IPS-18a (cell line): ENCODE measurements at regions not wholly inside any gene's neighbourhood (a gene's known extent, or its start where the extent isn't known, plus 50 kb on each side); places are given as distances from the start of the nearest gene placed in this dataset.
"Not testable (repeated sequence)": the region's sequence is repeated elsewhere in the genome, so short reads cannot be mapped to it uniquely, and the experiment has no call there.

Experiments
- H3K27ac ChIP-seq: one replicate; pipeline ENCODE4 v1.5.1; 2013; ENCODE audit warnings: low read length
- H3K27me3 ChIP-seq: one replicate; pipeline ENCODE4 v1.6.1; 2013; ENCODE audit warnings: mild to moderate bottlenecking, low read length; ENCODE audit not compliant: control insufficient read depth, insufficient read depth
- H3K36me3 ChIP-seq: one replicate; pipeline ENCODE4 v1.6.1; 2013; ENCODE audit warnings: low read depth, low read length; ENCODE audit not compliant: control insufficient read depth
- H3K4me1 ChIP-seq: one replicate; pipeline ENCODE4 v1.6.1; 2013; ENCODE audit warnings: low read depth, low read length; ENCODE audit not compliant: control insufficient read depth
- H3K4me3 ChIP-seq: one replicate; pipeline ENCODE4 v1.5.1; 2013; ENCODE audit warnings: low read length
- H3K9ac ChIP-seq: one replicate; pipeline ENCODE4 v1.6.1; 2013; ENCODE audit warnings: mild to moderate bottlenecking, low read length, moderate library complexity
- H3K9me3 ChIP-seq: one replicate; pipeline ENCODE4 v1.6.1; 2013; ENCODE audit warnings: low read depth, low read length; ENCODE audit not compliant: control insufficient read depth

DNA sequence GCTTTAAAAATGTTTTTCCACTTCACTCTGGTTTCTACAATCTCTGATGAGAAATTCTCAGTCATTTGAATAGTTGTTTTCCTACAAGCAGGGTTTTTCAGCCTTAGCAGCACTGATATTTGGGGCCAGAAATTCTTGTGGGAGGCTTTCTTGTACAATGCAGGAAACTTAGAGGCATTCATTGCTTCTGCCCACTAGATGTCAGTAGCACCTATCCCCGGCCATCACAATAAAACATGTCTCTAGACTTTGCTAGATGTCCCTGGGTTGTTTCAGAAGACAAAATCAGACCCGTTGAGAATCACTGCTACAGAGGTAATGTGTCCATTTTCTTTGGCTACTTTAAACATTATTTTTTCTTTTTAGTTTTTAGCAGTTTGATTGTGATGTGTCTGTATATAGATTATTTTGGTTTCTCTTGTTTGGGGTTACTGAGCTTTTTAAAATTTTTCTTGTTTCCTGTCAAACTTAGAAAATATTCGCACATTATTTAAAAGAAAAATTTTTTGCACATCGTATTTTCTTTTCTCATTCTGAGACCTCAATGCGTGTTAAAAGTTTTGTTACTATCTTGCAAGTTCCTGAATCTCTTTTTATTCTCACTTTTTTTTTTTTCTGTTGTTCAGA, 60.8 kb upstream of the CCDC179 start:
- no peak overlapping the region for H3K9ac ChIP-seq
- H3K9me3 ChIP-seq = no peaks in the 10 kb centered on the region
- peaks cover 7% of the 10 kb centered on the region for H3K4me1 ChIP-seq

GRCh38 chr11:22922672-22923071, 62.4 kb upstream of the CCDC179 start:
- Histone ChIP-seq H3K4me3 (no peak overlapping the region), H3K27me3 (no peaks in the 10 kb centered on the region), H3K4me1 (peaks cover 10% of the 10 kb centered on the region), H3K9me3 (no peaks in the 10 kb centered on the region), H3K9ac (no peak overlapping the region), H3K27ac (no peak overlapping the region), H3K36me3 (no peaks in the 10 kb centered on the region)

More for the DNA sequence above, 60.8 kb upstream of the CCDC179 start:
- H3K36me3 ChIP-seq = no peaks in the 10 kb centered on the region
- no peak overlapping the region for H3K27ac ChIP-seq
- no peak overlapping the region for H3K4me3 ChIP-seq
- no peaks in the 10 kb centered on the region for H3K27me3 ChIP-seq

DNA sequence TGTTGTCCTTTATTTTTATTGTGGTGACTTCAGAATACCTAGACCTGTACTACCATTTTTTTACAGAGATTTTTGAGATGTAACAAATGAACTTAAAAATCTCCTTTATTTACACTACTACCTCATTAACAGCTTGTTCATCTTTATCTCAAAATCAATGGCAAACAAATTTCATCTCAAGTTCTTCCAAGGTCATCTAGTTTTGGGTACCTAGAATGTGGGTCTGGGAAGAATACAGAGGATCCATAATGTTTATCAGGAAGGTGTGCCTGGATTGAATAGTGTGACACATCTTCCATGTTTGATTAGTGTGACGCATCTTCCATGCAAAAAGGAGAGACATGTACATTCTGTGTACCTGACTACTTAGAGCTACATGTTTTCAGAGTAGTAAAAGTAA, 63.3 kb upstream of the CCDC179 start:
- H3K36me3 ChIP-seq = no peaks in the 10 kb centered on the region
- no peaks in the 10 kb centered on the region for H3K9me3 ChIP-seq
- H3K9ac ChIP-seq = no peak overlapping the region
- H3K4me3 ChIP-seq = no peak overlapping the region
- no peak overlapping the region for H3K27ac ChIP-seq
- H3K4me1 ChIP-seq = peaks cover 11% of the 10 kb centered on the region
- no peaks in the 10 kb centered on the region for H3K27me3 ChIP-seq

DNA sequence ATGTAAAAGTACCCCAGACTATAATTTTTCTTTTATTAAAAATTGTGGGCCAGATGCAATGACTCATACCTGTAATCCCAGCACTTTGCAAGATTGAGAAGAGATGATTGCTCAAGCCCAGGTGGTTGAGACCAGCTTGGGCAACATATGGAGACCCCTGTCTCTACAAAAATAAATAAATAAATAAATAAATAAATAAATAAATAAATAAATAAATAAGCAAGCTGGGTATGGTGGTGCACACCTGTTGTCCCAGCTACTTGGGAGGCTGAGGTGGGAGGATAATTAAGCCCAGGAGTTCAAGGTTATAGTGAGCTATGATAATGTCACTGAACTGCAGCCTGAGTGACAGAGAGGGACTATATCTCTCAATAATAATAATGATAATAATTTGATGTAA, 66.1 kb upstream of the CCDC179 start:
- no peaks in the 10 kb centered on the region for H3K9me3 ChIP-seq
- H3K4me1 ChIP-seq = peaks cover 11% of the 10 kb centered on the region
- no peak overlapping the region for H3K9ac ChIP-seq
- H3K36me3 ChIP-seq = no peaks in the 10 kb centered on the region
- H3K27me3 ChIP-seq = no peaks in the 10 kb centered on the region
- H3K27ac ChIP-seq = no peak overlapping the region
- H3K4me3 ChIP-seq = no peak overlapping the region

DNA sequence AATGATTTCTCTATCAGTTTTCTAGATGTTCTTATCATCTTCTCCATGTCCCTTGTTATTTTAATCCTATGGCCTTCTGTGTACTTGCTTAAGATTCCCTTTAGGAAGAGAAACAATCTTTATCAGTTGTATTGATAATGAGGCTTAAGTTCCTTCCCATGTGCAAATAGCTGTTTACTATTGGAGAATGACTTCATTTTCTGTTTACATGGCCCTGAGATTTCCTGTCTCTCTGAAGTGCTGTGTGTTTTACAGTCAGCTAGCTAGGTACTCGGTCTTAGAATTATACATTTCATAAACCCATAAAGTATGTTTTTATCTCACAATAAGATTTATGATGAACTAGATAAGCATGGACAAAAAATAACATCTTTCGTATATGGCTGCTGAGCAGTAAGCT, 67.5 kb upstream of the CCDC179 start:
- Histone ChIP-seq H3K27me3 (no peaks in the 10 kb centered on the region), H3K4me3 (no peak overlapping the region), H3K4me1 (peaks cover 5% of the 10 kb centered on the region), H3K36me3 (no peaks in the 10 kb centered on the region), H3K9ac (no peak overlapping the region), H3K27ac (no peak overlapping the region), H3K9me3 (no peaks in the 10 kb centered on the region)

GRCh38 chr11:22928207-22928917, 68.1 kb upstream of the CCDC179 start:
- Histone ChIP-seq H3K36me3 (no peaks in the 10 kb centered on the region), H3K27ac (no peak overlapping the region), H3K9ac (no peak overlapping the region)

GRCh38 chr11:22930816-22931594, 70.7 kb upstream of the CCDC179 start:
- Histone ChIP-seq H3K4me3 (no peak overlapping the region), H3K9me3 (no peaks in the 10 kb centered on the region), H3K27me3 (no peaks in the 10 kb centered on the region), H3K9ac (no peak overlapping the region), H3K4me1 (peaks cover 5% of the 10 kb centered on the region), H3K27ac (no peak overlapping the region), H3K36me3 (no peaks in the 10 kb centered on the region)

More at GRCh38 chr11:22928207-22928917, 68.1 kb upstream of the CCDC179 start:
- no peaks in the 10 kb centered on the region for H3K9me3 ChIP-seq
- H3K4me1 ChIP-seq = peaks cover 5% of the 10 kb centered on the region
- no peaks in the 10 kb centered on the region for H3K27me3 ChIP-seq
- H3K4me3 ChIP-seq = no peak overlapping the region

DNA sequence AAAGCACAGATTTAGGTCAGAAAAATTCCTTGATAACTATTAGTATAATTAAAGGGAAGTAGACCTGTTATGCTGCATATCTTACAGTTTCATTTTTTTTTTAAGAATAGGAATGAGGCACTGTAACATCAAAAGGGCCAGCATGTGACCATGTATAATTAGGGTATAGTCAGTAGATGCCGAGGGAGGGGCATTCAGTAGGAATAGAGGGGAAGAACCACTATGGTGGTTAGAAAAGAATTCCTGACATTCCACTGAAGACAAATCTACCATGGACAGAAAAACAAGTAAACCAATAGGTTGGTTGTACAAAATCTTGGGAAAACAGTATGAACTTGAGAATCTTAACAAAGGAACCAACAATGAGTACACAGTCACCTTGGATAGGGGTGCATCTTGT, 78.4 kb upstream of the CCDC179 start:
- H3K4me3 ChIP-seq = no peak overlapping the region
- no peak overlapping the region for H3K9ac ChIP-seq
- H3K36me3 ChIP-seq = no peaks in the 10 kb centered on the region
- no peaks in the 10 kb centered on the region for H3K4me1 ChIP-seq
- no peak overlapping the region for H3K27ac ChIP-seq
- no peaks in the 10 kb centered on the region for H3K27me3 ChIP-seq
- H3K9me3 ChIP-seq = no peaks in the 10 kb centered on the region

DNA sequence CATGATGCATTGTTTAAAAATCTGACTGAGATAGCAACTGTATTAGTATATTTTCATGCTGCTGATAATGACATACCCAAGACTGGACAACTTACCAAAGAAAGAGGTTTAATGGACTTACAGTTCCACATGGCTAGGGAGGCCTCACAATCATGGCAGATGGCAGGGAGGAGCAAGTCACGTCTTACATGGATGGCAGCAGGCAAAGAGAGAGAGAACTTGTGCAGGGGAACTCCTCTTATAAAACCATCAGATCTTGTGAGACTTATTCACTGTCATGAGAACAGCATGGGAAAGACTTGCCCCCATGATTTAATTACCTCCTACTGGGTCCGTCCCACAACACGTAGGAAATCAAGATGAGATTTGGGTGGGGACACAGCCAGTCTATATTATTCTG, 81.3 kb upstream of the CCDC179 start:
- H3K4me3 ChIP-seq, H3K27ac ChIP-seq, H3K4me1 ChIP-seq, H3K27me3 ChIP-seq, H3K9ac ChIP-seq, H3K36me3 ChIP-seq, H3K9me3 ChIP-seq: not testable (repeated sequence)

GRCh38 chr11:22957786-22958185, 97.5 kb upstream of the CCDC179 start:
- Histone ChIP-seq H3K9ac (no peak overlapping the region), H3K9me3 (no peaks in the 10 kb centered on the region), H3K4me1 (no peaks in the 10 kb centered on the region), H3K4me3 (no peak overlapping the region), H3K27ac (no peak overlapping the region), H3K36me3 (no peaks in the 10 kb centered on the region), H3K27me3 (no peaks in the 10 kb centered on the region)

DNA sequence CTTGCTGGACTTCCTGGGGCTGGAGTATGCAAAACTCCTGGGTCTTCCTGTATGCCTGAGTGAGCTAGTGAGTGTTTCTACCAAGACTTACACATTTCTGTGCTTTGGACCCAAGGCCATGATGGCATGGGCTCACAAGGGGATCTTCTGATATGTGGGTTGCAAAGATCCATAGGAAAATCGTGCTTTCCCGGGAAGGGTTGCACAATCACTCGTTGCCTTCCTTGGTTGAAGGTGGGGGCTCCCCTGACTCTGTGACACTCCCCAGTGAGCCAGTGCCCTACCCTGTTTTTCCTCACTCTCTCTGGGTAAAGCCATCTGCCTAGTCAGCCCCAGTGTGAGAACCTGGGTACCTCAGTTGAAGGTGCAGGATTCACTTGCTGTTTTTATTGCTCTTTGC, 114.0 kb upstream of the CCDC179 start:
- Histone ChIP-seq H3K9me3 (no peaks in the 10 kb centered on the region), H3K9ac (no peak overlapping the region), H3K27ac (no peak overlapping the region), H3K36me3 (no peaks in the 10 kb centered on the region), H3K27me3 (no peaks in the 10 kb centered on the region), H3K4me1 (no peaks in the 10 kb centered on the region), H3K4me3 (no peak overlapping the region)
